Prostate gland (tissue), 2 donors: ENCODE measurements at regions not wholly inside any gene's neighbourhood (a gene's known extent, or its start where the extent isn't known, plus 50 kb on each side); places are given as distances from the start of the nearest gene placed in this dataset.

Experiments used
- POLR2AphosphoS5 ChIP-seq: sonication (generic); formaldehyde crosslinking; IDR thresholded peaks from one replicate; pipeline ENCODE4 v1.6.1; 2017; ENCODE audit warnings: antibody characterized with exemption
- TF ChIP-seq, protein P1 (sequence below), 4 experiments: fragments of 200-600 bp in 2 of 4; fragments of 450-650 bp in 2 of 4; sonication (generic) in 2 of 4; IDR thresholded peaks; 1 replicate in 3 of 4; 2 replicates in 1 of 4; pipeline ENCODE4 v1.5.1; 2016 to 2019; ENCODE audit warnings: antibody characterized with exemption in 4 of 4, mild to moderate bottlenecking in 2 of 4, moderate library complexity in 2 of 4

DNA sequence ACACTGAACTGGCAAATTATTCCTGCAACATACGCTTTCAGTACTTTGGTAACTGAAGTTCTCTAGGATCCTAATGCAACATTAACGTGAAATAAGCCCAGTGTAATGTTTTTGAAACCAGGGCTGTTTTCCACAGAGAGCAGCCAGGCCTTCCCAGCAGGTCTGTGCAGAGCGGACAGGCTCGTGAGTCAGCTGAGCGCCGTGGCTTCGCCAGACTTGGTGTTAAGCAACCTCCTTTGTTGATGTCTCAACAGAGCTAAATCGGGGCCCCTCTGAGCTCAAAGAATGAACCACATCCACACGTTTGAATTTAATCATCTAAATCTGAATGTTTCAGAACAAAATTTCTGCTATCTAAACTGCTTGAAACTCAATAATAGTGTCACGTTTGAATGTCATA is 181.8 kb upstream of the FMN2 start:
- TF ChIP-seq, protein P1, sequence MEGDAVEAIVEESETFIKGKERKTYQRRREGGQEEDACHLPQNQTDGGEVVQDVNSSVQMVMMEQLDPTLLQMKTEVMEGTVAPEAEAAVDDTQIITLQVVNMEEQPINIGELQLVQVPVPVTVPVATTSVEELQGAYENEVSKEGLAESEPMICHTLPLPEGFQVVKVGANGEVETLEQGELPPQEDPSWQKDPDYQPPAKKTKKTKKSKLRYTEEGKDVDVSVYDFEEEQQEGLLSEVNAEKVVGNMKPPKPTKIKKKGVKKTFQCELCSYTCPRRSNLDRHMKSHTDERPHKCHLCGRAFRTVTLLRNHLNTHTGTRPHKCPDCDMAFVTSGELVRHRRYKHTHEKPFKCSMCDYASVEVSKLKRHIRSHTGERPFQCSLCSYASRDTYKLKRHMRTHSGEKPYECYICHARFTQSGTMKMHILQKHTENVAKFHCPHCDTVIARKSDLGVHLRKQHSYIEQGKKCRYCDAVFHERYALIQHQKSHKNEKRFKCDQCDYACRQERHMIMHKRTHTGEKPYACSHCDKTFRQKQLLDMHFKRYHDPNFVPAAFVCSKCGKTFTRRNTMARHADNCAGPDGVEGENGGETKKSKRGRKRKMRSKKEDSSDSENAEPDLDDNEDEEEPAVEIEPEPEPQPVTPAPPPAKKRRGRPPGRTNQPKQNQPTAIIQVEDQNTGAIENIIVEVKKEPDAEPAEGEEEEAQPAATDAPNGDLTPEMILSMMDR (IDR thresholded peaks at IDR 0.05): no peak
- no peak for TF ChIP-seq POLR2AphosphoS5
